Stimulated activated CD8-positive, alpha-beta memory T cell treated with anti-CD3 and anti-CD28 coated beads, Interleukin-4, amount 100 ng/mL, for 1 hour (primary cell): ENCODE measurements at regions not wholly inside any gene's neighbourhood (a gene's known extent, or its start where the extent isn't known, plus 50 kb on each side); places are given as distances from the start of the nearest gene placed in this dataset.
"Not testable (repeated sequence)": the region's sequence is repeated elsewhere in the genome, so short reads cannot be mapped to it uniquely, and the experiment has no call there.

ENCODE experiments used
- DNase-seq, 2 donors: peaks; one replicate each; pipeline ENCODE4 v3.0.0-alpha.2; 2020; ENCODE audit warnings: low read depth in 2 of 2, low spot score in 1 of 2

GRCh38 chr21:35384375-35384774, 335.3 kb upstream of the RUNX1 start:
- no peak for DNase-seq

GRCh38 chr21:35382696-35383095, 333.6 kb upstream of the RUNX1 start:
- no peak for DNase-seq

DNA sequence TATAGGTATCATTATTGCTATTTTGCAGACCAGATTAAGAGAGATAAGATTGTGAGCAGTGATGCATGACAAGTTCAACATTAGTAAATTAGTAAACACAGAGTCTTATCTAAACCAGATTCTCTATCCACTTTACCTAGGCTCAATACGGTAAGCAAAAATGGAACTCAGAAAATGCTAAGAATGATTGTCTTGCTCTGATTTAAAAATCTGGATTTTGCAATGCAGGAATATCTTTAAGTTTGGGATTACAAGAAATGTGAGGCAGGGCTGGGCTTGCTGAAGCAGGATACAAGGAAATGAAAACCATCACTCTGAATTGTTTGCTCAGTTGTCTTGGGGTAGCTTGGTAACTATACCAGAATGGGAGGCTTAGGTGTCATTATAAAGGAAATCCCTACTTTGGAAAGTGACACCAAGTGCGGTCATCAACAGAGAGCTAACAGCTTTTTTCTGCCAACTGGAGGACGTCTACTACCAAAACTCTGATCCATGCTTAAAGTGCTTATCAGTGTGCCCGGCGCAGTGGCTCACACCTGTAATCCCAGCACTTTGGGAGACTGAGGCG, 332.7 kb upstream of the RUNX1 start:
- no peak for DNase-seq

DNA sequence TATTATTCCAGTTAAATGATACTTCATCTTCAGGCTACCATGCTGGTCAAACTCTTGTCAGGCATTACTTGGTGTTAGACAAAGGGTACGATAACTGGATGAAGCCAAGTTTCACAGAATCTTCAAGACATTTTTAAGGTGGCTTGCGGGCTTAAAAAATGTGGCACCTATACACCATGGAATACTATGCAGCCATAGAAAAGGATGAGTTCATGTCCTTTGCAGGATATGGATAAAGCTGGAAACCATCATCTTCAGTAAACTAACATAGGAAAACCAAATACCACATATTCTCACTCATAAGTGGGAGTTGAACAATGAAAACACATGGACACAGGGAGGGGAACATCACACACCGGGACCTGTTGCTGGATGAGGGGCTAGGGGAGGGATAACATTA, 331.2 kb upstream of the RUNX1 start:
- not testable (repeated sequence) for DNase-seq

DNA sequence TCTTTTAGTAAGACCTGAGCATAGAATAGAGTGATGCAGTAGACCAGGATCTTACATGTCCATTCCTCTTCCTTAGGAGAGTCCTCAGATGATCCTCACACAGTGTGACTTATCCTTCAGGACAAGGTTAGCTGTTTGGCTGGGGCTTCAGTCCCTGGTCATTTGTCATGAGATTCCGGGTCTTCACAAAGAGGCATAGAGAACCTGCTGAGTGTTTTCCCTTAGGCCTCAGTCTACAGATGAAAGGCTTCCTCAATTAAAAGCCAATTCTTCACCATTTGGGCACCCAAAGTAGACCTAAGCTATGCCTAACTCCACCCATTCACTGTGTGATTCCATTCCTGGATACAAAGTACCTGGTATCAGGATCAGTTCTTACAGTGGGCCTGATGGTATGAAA, 329.8 kb upstream of the RUNX1 start:
- DNase-seq, result no peak

DNA sequence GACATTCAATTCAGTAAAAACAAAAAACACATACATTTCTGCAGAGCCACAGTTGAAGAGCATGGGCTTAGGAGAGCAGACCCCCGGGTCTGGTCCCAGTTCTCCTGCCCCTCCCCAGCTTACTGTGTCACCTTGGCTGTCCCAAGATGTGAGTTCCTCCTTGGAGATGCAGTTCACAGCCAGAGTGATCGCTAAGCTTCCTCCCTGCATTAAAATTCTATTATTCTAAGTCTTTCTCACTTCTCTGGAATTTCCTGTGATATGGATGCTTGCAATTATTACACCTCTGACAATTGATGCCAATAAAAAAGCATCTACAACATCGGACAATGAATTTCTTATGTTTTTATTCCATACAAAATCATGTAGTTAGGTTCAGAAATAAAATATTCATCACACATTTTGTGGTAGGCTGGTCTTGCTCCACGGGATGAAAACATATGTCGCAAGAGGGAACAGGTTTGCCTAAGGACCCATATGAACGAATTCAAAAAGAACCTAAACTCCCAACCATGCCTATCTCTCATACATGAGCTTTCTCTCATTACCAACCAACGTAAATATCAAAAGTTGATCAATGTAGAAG, 328.5 kb upstream of the RUNX1 start:
- DNase-seq, result no peak

DNA sequence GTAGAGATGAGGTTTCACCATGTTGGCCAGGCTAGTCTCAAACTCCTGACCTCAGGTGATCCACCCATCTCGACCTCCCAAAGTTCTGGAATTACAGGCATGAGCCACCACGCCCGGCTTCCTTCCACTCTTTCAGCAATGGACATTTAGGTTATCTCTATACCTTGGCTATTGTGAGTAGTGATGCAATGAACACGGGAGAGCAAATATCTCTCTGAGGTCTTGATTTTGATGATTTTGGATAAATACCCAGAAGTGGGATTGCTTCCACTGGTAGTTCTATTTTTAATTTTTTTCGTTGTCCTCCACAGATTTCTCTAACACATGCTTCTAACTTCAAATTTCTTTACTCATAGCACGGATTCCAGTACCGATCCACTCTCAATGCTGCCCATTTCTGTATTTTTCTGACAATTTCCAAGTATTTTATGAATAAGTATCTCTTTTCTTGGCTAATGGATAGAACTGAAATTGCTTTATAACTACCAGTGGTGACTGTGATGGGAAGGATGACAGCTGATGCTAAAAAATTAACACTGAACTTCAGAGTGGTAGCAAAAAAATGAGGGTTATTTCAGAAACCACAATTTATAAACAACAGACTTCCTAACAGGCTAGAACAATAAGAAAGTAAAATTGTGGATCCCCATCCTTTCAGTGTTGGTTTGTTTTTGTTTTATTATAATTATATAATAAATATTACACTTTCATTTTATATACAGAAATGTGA, 327.5 kb upstream of the RUNX1 start:
- no peak for DNase-seq

GRCh38 chr21:35375115-35375514, 326.0 kb upstream of the RUNX1 start:
- DNase-seq, result no peak

- no peak for DNase-seq
Measured at GRCh38 chr21:35373998-35374397, 324.9 kb upstream of the RUNX1 start.

- no peak for DNase-seq
Measured at GRCh38 chr21:35372201-35372600, 323.1 kb upstream of the RUNX1 start.

GRCh38 chr21:35370671-35371070, 321.6 kb upstream of the RUNX1 start:
- no peak for DNase-seq

DNA sequence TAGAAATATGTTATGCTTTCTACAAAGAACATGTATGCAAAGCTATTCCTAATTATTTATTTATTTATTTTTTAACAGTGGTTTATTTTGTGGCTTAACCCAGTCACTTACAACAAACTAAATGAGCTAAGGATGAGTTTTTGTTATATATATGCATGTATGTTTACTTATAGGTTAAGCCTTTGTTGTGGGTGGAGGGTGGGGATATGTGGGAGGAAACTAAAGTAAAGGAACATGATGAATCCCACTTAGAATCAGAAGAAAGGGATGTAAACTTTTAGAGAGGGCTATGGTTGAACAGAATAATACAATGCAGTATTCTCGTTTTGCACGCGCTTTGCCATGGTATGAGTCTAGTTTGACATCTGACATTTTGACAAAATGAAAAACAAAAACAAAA, 321.0 kb upstream of the RUNX1 start:
- no peak for DNase-seq

- DNase-seq, result no peak
Measured at GRCh38 chr21:35368326-35368725, 319.2 kb upstream of the RUNX1 start.

DNA sequence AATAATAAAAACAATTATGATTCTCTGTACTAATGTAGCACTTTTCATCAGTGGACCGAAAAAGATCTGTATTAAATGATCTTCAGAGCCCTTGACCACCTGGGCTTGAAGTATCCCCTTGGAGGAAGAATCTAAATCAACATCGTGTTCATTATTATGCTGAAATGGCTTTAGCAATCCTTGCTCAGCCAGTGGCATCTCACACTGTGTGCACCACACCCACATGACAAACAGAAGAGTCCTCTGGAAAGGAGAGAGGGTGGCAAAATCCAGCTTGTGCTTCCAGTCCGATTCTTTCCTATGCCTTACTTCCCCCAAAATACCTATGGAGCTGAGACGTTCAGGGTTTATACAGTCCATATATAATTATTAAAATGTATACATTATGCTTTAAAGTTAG, 318.5 kb upstream of the RUNX1 start:
- no peak for DNase-seq

DNA sequence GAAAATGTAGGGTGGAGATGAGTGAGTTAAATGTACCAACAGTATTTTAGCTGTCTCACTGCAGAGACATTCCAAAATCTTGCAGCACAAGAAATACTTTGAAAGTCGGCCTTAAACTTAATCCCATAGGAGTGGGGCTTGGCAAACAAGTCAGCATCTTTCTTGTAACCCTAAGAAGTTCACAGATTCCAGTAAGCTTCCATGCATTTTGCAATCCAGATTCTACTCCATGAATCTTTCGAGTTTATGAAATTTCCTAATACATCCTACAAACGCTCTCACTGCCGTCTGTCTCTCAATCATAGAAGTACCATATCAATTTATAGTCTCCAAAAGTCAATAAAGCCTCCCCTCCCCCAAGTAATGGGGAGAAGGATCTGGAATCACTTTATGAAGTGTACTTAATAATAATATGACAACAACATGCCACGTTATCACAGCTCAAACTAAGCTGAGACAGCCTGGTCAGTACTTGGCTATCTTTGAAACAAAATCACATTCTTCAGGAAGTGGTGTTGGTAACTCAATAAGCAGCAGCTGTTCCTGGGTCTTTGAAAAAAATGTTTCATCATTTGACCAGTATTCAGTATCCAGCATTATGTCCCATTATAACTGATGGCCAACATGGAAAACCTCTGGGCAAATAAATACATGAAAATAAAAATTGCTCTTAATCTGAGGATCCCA, 317.4 kb upstream of the RUNX1 start:
- DNase-seq, result no peak

- no peak for DNase-seq
Measured at GRCh38 chr21:35363458-35363857, 314.4 kb upstream of the RUNX1 start.

DNA sequence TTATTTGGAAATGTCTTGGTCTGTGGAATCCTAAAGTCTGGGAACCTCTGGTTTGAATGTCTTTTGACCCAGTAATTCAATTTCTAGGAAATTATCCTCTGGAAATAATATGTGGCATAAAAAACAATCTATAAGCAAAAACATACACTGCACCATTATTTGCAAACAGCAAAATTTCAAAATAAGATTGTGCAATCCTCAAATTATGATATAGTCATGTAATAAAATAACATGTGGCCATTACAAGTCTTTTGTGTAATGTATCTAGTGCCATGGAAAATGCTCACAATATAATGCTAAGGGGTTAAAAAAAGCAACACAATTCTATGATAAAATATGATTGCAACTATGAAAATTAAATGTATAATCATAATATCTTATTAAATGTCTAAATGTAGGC, 312.9 kb upstream of the RUNX1 start:
- no peak for DNase-seq

DNA sequence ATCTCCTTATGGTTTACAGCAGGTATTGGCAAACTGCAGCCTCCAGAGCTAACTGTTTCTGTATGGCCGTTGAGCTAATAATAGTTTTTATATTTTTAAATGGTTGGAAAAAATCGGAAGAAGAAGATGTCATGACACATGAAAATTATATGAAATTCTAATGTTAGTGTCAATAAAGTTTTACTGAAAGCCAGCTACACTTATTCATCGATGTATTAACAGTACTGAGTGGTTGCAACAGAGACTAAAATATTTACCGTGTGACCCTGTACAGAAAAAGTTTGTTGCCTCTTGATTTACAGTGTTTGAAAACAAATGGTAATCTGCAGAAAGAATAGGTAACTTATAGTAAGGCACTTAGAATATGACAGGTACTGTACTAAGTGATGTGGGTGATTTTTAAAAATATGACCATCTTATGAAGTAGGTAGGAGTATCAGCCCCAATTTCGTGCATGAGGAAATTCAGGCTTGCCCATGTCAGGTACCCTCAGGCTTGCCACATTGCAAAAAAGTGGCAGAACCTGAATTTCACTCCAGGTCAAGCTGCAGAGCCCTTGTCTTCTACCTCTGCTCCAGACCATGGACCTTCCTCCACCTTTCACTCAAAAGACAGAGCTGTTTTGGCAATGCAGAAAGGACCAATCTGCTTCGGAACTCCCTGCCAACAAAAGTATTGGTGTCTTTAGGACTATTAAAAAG, 311.9 kb upstream of the RUNX1 start:
- DNase-seq, result no peak

DNA sequence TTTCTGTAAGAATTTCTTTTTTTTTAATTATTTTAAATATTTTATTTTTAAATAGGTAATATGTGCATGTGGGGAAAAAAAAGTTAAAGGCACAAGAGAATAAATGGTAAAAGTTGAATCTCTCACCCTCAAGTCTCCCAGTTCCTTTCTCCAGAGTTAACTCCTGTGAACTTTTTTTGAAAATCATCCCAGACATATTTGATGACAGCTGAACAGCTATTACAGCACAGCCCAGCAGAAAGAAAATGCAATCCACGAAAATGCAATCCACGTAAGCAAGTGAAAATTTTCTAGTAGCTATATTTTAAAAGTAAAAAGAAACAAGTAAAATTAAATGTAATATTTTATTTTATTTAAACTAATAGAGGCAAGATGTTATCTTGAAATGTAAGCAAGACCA, 310.0 kb upstream of the RUNX1 start:
- DNase-seq, result no peak

GRCh38 chr21:35358008-35358407, 308.9 kb upstream of the RUNX1 start:
- no peak for DNase-seq

DNA sequence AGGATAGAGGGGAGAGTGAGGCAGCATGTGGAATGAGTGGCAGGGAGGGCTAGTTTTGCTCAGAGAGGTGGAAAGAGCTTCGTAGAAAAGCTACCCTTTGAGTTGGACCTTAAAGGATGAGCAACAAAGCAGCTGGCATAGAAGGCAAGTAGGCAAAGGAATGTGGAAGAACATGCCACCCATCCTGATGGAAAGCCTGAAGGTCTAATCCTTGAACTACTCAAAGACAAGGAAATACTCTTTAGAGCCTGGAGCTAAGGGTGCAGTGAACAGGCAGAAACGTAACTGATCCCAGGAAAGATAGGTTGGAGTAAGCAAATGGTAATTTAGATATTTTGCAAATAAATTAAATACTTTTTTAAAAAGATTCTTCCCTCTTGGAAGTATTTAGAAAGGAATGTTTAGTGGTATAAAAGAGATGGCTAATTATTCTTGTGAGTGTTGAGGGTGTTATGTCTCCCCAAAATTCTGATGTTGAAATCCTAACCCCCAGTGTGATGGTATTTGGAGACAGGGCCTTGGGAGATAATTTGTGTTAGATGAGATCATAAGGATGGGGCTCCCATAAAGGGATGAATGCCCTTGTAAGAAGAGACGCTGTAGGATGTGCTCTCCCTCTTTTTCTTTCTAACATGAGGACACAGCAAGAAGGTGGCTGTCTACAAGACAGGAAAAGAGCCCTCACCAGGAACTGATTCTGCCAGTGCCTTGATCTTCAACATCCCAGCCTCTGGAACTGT, 308.1 kb upstream of the RUNX1 start:
- no peak for DNase-seq
